ENCODE measurements at regions not wholly inside any gene's neighbourhood (a gene's known extent, or its start where the extent isn't known, plus 50 kb on each side); places are given as distances from the start of the nearest gene placed in this dataset.

DNA sequence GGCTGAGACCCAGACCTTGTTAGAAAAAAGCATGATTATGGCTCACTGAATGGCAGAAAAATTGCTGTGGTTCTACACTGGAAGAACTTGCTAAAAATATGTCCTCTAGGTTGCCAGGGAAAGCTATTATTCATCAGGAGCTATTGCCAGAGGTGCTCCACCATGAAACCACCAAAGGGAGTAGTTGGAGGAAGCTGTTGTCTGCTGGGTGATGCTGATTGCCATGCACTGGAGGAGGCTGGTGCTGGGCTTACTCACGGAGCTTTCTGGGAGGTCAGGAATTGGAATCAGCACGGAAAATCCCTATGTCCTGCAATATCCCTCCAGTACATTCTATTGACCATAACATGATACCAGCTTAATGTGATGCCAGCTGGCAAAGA, 199.6 kb upstream of the ZBED5 start:
- DNase-seq (ENCODE audit: low read depth, low spot score) = no peak
- TF ChIP-seq POLR2AphosphoS5 (IDR thresholded peaks at IDR 0.05; ENCODE audit: insufficient read depth, low read depth, low read length) = no peak
- TF ChIP-seq POLR2A (IDR thresholded peaks at IDR 0.05; ENCODE audit: low read depth, low read length) = no peak
- no peak overlapping the region for H2AFZ ChIP-seq (ENCODE audit: low read depth, low read length)
- H4K20me1 ChIP-seq (replicated peaks; ENCODE audit: control insufficient read depth, extremely low read depth, insufficient read depth, low read length) = no peaks in the 10 kb centered on the region
- H3K9ac ChIP-seq (replicated peaks; ENCODE audit: extremely low read depth, insufficient read depth, low read length) = no peak overlapping the region
- H3K79me2 ChIP-seq (ENCODE audit: control insufficient read depth, insufficient read depth, low read length) = no peaks in the 10 kb centered on the region
- peaks cover 0 to 1% of the 10 kb centered on the region in 2 experiments for H3K27me3 ChIP-seq (ENCODE audit: control insufficient read depth in 2 of 2, insufficient read depth in 2 of 2, low read length in 2 of 2)
- no peaks in the 10 kb centered on the region for H3K36me3 ChIP-seq (ENCODE audit: control insufficient read depth in 2 of 2, extremely low read depth in 1 of 2, insufficient read depth in 2 of 2, low read length in 2 of 2)
- H3K4me3 ChIP-seq (replicated peaks in 1 of 3; ENCODE audit: insufficient read depth in 1 of 3, low read depth in 1 of 3, low read length in 3 of 3) = no peak overlapping the region
- no peak overlapping the region for H3K4me2 ChIP-seq (ENCODE audit: insufficient read depth, low read length)
- no peaks in the 10 kb centered on the region for H3K9me1 ChIP-seq (replicated peaks; ENCODE audit: control insufficient read depth, extremely low read depth, insufficient read depth, low read length)
- CTCF ChIA-PET = no interaction called here
- H3K9me3 ChIP-seq (replicated peaks; ENCODE audit: control insufficient read depth, insufficient read depth, low read length) = no peaks in the 10 kb centered on the region
- intact Hi-C loops (cut with micrococcal nuclease) = no loop called here
- BruUV-seq (replicated peaks) = no TSS peak
- H3K27ac ChIP-seq (ENCODE audit: insufficient read depth, low read depth, low read length) = no peak overlapping the region
- FAIRE-seq = no peak
- dilution Hi-C loops (cut with MboI; ENCODE audit: extremely low pct_ligation_motif_present, low sequenced_read_pairs) = no loop called here
- POLR2A ChIA-PET = interaction anchor here (0.8 kb wide), 1 partner anchor 199 kb away, joined by 3 read pairs; the partner anchor contains the start of gene ZBED5
- no peaks in the 10 kb centered on the region for H3K4me1 ChIP-seq (ENCODE audit: control insufficient read depth, extremely low read depth, insufficient read depth, low read length)

DNA sequence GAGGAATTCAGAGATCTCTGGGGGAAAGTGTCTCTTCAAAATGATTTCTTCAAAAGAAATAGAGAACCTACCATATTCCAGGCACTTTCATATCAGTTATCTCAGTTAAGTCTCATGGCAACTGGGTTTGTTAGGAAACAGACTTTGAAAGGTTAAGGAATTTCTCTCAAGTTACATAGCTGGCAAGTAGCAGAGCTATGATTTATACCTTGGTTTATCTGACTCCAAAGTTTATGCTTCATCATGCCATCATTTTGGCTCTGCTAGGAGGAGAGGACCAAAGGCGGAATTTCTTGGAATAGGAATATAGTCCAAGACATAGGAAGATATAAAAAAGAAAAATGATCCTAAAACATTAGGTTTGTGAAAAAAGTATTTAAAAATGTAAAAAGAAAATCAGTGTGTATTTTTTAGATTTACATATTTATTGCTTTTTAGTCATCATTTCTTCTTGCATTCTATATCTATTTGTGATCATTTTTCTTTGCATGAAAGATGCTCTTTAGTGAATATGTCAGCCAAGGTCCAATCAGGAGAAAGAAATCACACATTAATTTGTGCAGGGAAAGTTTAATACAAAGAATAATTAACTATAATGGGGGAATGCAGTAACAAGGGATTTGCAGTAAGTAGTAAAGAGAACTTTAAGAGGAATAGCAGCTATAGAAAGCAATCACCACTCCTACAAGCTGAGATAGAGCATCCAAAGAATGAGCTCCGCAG, 199.1 kb upstream of the ZBED5 start:
- no peaks in the 10 kb centered on the region for H3K9me3 ChIP-seq (replicated peaks; ENCODE audit: control insufficient read depth, insufficient read depth, low read length)
- no peaks in the 10 kb centered on the region for H4K20me1 ChIP-seq (replicated peaks; ENCODE audit: control insufficient read depth, extremely low read depth, insufficient read depth, low read length)
- dilution Hi-C loops (cut with MboI; ENCODE audit: extremely low pct_ligation_motif_present, low sequenced_read_pairs) = no loop called here
- no peak overlapping the region for H3K9ac ChIP-seq (replicated peaks; ENCODE audit: extremely low read depth, insufficient read depth, low read length)
- H3K4me2 ChIP-seq (ENCODE audit: insufficient read depth, low read length) = no peak overlapping the region
- H3K79me2 ChIP-seq (ENCODE audit: control insufficient read depth, insufficient read depth, low read length) = no peaks in the 10 kb centered on the region
- H3K4me3 ChIP-seq (replicated peaks in 1 of 3; ENCODE audit: insufficient read depth in 1 of 3, low read depth in 1 of 3, low read length in 3 of 3) = no peak overlapping the region
- FAIRE-seq (no peak), DNase-seq (ENCODE audit: low read depth, low spot score) (no peak)
- BruUV-seq (replicated peaks) = no TSS peak
- H3K27me3 ChIP-seq (ENCODE audit: control insufficient read depth in 2 of 2, insufficient read depth in 2 of 2, low read length in 2 of 2) = peaks cover 0 to 1% of the 10 kb centered on the region in 2 experiments
- H3K27ac ChIP-seq (ENCODE audit: insufficient read depth, low read depth, low read length) = no peak overlapping the region
- no peaks in the 10 kb centered on the region for H3K4me1 ChIP-seq (ENCODE audit: control insufficient read depth, extremely low read depth, insufficient read depth, low read length)
- POLR2A ChIA-PET = interaction anchor here (0.8 kb wide), 1 partner anchor 199 kb away, joined by 3 read pairs; the partner anchor contains the start of gene ZBED5
- intact Hi-C loops (cut with micrococcal nuclease) = no loop called here
- CTCF ChIA-PET = no interaction called here
- no peaks in the 10 kb centered on the region for H3K9me1 ChIP-seq (replicated peaks; ENCODE audit: control insufficient read depth, extremely low read depth, insufficient read depth, low read length)
- H2AFZ ChIP-seq (ENCODE audit: low read depth, low read length) = no peak overlapping the region
- H3K36me3 ChIP-seq (ENCODE audit: control insufficient read depth in 2 of 2, extremely low read depth in 1 of 2, insufficient read depth in 2 of 2, low read length in 2 of 2) = no peaks in the 10 kb centered on the region
- TF ChIP-seq MYC (IDR thresholded peaks at IDR 0.05; ENCODE audit: low read depth, low read length) (no peak), JUN (IDR thresholded peaks at IDR 0.05; ENCODE audit: borderline replicate concordance, insufficient read depth, insufficient read length, low read depth) (no peak), EZH2 (IDR thresholded peaks at IDR 0.05; ENCODE audit: borderline replicate concordance, low read depth, low read length, severe bottlenecking) (no peak), POLR2A (IDR thresholded peaks at IDR 0.05; ENCODE audit: low read depth, low read length) (no peak), CTCF (IDR thresholded peaks at IDR 0.05; ENCODE audit: extremely low read depth in 1 of 2, insufficient read depth in 1 of 2, low read depth in 1 of 2, low read length in 2 of 2) (no peak), FOS (IDR thresholded peaks at IDR 0.05; ENCODE audit: borderline replicate concordance, insufficient read depth, low read length) (no peak), POLR2AphosphoS5 (IDR thresholded peaks at IDR 0.05; ENCODE audit: insufficient read depth, low read depth, low read length) (no peak), GATA2 (IDR thresholded peaks at IDR 0.05; ENCODE audit: insufficient read depth, insufficient read length, low read depth, low read length) (no peak)
- TF ChIP-seq, protein P1, sequence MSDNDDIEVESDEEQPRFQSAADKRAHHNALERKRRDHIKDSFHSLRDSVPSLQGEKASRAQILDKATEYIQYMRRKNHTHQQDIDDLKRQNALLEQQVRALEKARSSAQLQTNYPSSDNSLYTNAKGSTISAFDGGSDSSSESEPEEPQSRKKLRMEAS (IDR thresholded peaks at IDR 0.05; ENCODE audit: insufficient read depth, insufficient read length) = no peak
